ENCODE measurements at regions not wholly inside any gene's neighbourhood (a gene's known extent, or its start where the extent isn't known, plus 50 kb on each side); places are given as distances from the start of the nearest gene placed in this dataset.

GRCh38 chr5:21694567-21694966, 1158.6 kb downstream of the CDH12 start:
- TF ChIP-seq ZNF274 (IDR thresholded peaks at IDR 0.05; ENCODE audit: low read depth, low read length): no peak

GRCh38 chr5:21693591-21693990, 1159.6 kb downstream of the CDH12 start:
- H3K4me3 ChIP-seq (ENCODE audit: low read length): no peak overlapping the region
- no peak for TF ChIP-seq ZNF274 (IDR thresholded peaks at IDR 0.05; ENCODE audit: low read depth, low read length)

More at GRCh38 chr5:21694567-21694966, 1158.6 kb downstream of the CDH12 start:
- no peak overlapping the region for H3K4me3 ChIP-seq (ENCODE audit: low read length)

GRCh38 chr5:21689587-21689986, 1163.6 kb downstream of the CDH12 start:
- H3K4me3 ChIP-seq (ENCODE audit: low read length): no peak overlapping the region
- TF ChIP-seq ZNF274 (IDR thresholded peaks at IDR 0.05; ENCODE audit: low read depth, low read length): no peak

GRCh38 chr5:21688655-21689054, 1164.5 kb downstream of the CDH12 start:
- no peak for TF ChIP-seq ZNF274 (IDR thresholded peaks at IDR 0.05; ENCODE audit: low read depth, low read length)
- H3K4me3 ChIP-seq (ENCODE audit: low read length): no peak overlapping the region

DNA sequence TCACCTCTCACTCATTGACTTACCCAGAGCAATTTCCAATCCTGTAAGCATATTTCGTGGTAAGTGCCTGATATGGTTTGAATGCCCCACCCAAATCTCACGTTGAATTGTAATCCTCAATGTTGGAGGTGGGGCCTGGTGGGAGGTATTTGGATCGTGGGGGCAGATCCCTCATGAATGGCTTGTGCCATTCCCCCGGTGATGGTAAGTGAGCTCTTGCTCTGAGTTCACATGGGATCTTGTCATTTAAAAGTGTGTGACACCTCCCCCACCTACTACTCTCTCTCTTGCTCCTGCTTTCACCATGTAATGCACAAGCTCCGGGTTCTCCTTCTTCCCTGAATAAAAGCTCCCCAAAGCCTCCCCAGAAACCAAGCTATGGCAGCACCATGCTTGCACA, 1165.5 kb downstream of the CDH12 start:
- no peak overlapping the region for H3K4me3 ChIP-seq (ENCODE audit: low read length)
- TF ChIP-seq ZNF274 (IDR thresholded peaks at IDR 0.05; ENCODE audit: low read depth, low read length): no peak

DNA sequence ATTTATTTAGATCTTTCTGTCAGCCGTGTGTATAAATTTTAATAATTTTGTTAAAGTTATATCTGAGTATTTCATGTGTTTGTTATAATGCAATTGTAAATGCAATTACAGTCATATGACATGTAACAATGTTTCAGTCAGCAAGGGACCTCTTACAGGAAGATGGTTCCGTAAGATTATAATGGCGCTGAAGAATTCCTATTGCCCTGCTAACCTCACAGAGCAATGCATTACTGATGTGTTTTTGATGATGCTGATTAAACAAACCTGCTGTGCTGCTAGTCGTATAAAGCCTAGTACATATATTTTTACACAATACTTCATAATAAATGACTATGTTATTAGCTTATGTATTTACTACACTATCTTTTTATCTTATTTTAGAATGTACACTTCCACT, 1166.4 kb downstream of the CDH12 start:
- TF ChIP-seq ZNF274 (IDR thresholded peaks at IDR 0.05; ENCODE audit: low read depth, low read length): no peak
- H3K4me3 ChIP-seq (ENCODE audit: low read length): no peak overlapping the region

DNA sequence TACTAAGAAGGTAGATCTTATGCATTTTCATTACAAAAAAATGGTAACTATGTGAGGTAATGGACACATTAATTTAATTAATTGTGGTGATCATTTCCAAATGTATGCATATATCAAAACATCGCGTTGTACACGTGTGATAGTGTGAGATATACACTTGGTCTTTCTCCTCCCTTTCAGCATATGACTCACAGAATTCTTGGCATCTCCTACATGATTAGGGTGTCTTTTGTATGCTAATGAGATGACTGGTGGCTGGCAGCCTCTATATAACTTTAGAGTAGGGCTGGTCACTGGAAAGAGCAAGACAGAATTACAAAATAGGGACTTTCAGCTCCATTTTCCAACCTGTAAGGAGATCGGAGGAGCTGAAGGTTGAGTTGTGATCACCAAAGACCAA, 1167.6 kb downstream of the CDH12 start:
- H3K4me3 ChIP-seq (ENCODE audit: low read length): no peak overlapping the region
- TF ChIP-seq ZNF274 (IDR thresholded peaks at IDR 0.05; ENCODE audit: low read depth, low read length): no peak

DNA sequence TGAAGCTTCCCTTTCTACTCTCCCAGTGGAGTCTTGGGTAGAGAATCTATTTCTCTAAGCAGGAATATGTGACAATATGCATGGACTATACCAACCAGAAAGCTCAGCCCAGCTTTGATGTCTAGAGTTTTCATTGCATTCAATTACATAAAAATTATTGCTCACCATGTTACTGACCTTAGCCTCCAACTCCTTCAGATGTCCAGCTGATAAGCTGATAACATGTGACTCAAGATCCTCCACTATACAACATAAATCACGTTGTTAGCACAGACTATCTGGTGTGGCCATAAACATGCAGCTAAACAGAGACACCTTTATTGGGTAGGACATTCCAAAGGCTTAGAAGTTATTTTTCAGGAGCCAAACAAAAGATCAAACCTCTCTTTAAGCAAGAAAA, 1168.2 kb downstream of the CDH12 start:
- no peak overlapping the region for H3K4me3 ChIP-seq (ENCODE audit: low read length)
- no peak for TF ChIP-seq ZNF274 (IDR thresholded peaks at IDR 0.05; ENCODE audit: low read depth, low read length)

DNA sequence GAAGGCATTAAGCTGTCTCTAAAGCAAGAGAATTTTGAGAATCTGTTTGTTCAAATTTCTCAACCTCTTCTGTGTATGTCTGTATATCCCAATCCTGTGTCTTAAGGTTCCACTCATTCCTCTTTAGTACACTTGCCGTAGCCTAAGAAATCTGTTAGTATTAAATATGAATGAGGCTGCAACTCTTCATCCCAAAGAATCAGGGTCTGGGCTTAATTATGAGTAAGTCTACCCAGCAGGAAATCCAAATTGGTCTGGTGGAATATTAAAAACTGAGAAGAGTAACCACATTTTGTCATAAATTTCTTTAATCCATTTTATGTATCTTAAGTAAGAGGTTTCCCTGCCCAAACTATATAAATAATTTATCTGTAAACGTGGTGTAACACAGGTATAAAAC, 1171.2 kb downstream of the CDH12 start:
- H3K4me3 ChIP-seq (ENCODE audit: low read length): no peak overlapping the region
- no peak for TF ChIP-seq ZNF274 (IDR thresholded peaks at IDR 0.05; ENCODE audit: low read depth, low read length)

DNA sequence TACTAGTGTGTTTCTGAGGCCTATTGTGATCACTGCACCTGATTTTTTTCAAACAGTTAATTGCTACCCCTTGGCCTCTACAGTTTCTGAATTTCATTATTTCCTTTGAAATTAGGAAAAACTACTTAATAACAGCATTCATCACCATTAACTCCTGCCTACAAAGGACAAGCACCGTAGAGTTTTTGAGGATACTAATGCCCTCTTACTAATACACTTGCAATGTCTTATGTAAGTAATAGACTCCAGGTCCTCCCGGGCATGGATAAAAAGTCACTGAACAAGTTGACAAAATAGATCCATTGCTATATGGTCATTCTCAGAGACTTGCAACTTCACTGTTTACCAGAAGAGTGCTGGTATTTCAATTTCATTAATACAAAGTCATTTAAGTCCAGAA, 1172.5 kb downstream of the CDH12 start:
- no peak overlapping the region for H3K4me3 ChIP-seq (ENCODE audit: low read length)
- no peak for TF ChIP-seq ZNF274 (IDR thresholded peaks at IDR 0.05; ENCODE audit: low read depth, low read length)

GRCh38 chr5:21680196-21680595, 1172.9 kb downstream of the CDH12 start:
- H3K4me3 ChIP-seq (ENCODE audit: low read length): no peak overlapping the region
- no peak for TF ChIP-seq ZNF274 (IDR thresholded peaks at IDR 0.05; ENCODE audit: low read depth, low read length)

DNA sequence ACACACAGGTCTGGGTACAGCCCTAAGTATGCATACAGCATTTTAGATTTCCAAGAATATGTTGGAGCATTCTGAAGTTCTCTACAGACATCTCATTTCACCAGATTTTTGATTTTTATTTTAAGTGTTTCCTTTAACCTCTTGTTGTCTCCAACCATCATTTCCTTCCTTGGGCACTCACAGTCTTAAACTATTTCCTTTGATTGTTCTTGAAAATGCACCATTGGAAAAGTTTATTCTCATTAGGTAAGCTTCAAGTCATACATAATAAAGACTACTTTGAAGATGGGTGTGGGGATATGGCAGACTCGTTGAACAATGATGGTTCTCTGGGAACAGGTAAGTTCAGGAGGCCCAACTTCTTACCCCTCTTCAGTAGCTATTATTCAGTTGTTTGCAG, 1174.6 kb downstream of the CDH12 start:
- no peak overlapping the region for H3K4me3 ChIP-seq (ENCODE audit: low read length)
- TF ChIP-seq ZNF274 (IDR thresholded peaks at IDR 0.05; ENCODE audit: low read depth, low read length): no peak

GRCh38 chr5:21672911-21673310, 1180.2 kb downstream of the CDH12 start:
- H3K4me3 ChIP-seq (ENCODE audit: low read length): no peak overlapping the region
- no peak for TF ChIP-seq ZNF274 (IDR thresholded peaks at IDR 0.05; ENCODE audit: low read depth, low read length)

DNA sequence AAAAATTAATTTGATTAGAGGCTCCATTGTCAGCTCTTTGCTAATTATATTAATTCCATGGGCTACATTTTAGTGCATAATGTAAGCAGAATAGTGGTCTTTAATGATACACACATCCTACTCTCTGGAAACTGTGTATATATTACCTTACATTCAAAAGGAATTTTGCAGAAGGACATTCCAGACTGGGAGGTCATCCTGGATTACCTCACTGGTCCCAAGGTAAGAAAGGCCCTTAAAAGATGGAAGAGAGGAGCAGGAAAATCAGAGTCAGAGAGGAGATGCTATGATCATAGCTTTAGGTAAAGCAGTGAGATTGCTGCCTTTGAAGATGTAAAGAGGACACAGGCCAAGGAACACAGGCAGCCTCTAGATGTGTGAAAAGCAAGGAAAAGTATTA, 1180.8 kb downstream of the CDH12 start:
- no peak overlapping the region for H3K4me3 ChIP-seq (ENCODE audit: low read length)
- TF ChIP-seq ZNF274 (IDR thresholded peaks at IDR 0.05; ENCODE audit: low read depth, low read length): no peak

DNA sequence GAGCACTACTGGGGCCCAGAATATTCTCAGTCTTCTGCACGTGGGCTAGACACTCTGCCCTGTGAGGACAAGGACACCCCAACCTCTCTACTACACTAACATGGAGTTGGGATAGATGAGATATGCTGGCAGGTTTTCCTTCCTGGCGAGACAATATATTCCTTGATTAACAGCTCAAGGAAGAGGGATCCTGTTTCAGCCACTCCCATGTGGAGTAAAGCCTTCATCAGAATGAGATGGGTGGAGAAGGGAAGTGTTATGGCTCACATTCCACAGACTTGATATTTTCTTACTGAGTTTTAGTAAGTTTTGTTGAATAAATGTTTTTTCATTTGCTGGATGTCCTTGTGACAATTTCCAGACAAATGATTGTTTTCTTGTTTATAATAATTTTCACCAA, 1187.6 kb downstream of the CDH12 start:
- no peak overlapping the region for H3K4me3 ChIP-seq (ENCODE audit: low read length)
- no peak for TF ChIP-seq ZNF274 (IDR thresholded peaks at IDR 0.05; ENCODE audit: low read depth, low read length)

GRCh38 chr5:21663082-21663481, 1190.1 kb downstream of the CDH12 start:
- H3K4me3 ChIP-seq (ENCODE audit: low read length): no peak overlapping the region
- no peak for TF ChIP-seq ZNF274 (IDR thresholded peaks at IDR 0.05; ENCODE audit: low read depth, low read length)

- no peak for TF ChIP-seq ZNF274 (IDR thresholded peaks at IDR 0.05; ENCODE audit: low read depth, low read length)
Measured at GRCh38 chr5:21661184-21661583, 1192.0 kb downstream of the CDH12 start.

More at GRCh38 chr5:21661184-21661583, 1192.0 kb downstream of the CDH12 start:
- no peak overlapping the region for H3K4me3 ChIP-seq (ENCODE audit: low read length)
